ENCODE measurements at regions not wholly inside any gene's neighbourhood (a gene's known extent, or its start where the extent isn't known, plus 50 kb on each side); places are given as distances from the start of the nearest gene placed in this dataset.

DNA sequence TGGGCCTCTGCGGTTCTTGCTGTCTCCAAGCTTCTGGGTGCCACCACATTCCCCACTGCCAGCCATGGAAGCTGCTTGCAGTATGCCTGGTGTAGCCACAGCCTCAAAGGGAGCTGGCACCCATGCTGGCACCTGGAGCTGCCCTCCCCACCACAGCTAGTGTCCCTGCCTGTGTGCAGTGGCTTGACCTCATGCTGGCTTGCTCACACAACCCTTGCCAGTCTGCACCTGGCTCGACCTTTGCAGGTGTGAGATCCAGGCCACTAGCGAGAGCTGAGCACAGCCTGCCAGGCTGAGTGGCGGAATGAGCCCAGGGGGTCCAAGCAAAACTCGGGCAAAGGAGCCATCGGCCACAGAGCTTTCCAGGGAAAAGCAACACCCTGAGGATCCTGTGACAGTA, 236.7 kb upstream of the CSNK1A1L start:
- TF ChIP-seq YY1 (IDR thresholded peaks at IDR 0.05; ENCODE audit: insufficient read depth, insufficient read length) (no peak), SUZ12 (IDR thresholded peaks at IDR 0.05; ENCODE audit: extremely low read depth, insufficient read depth, insufficient read length) (no peak), ZNF274 (IDR thresholded peaks at IDR 0.05; ENCODE audit: low read depth, low read length) (no peak)

All from NT2/D1 (cell line).